ENCODE measurements at regions not wholly inside any gene's neighbourhood (a gene's known extent, or its start where the extent isn't known, plus 50 kb on each side); places are given as distances from the start of the nearest gene placed in this dataset.

GRCh38 chr9:75601280-75601679 is 289.2 kb upstream of the PCSK5 start:
- H2BK120ac ChIP-seq (ENCODE audit: low read depth, low read length): no peak overlapping the region
- no peak for DNase-seq
- no peak overlapping the region for H2AK9ac ChIP-seq (replicated peaks; ENCODE audit: low read depth, low read length, poor library complexity)
- CTCF ChIA-PET: no interaction called here
- no peak overlapping the region for H3K4ac ChIP-seq (ENCODE audit: low read depth, low read length)
- H3K27me3 ChIP-seq (ENCODE audit: control insufficient read depth, insufficient read depth, low read length): no peaks in the 10 kb centered on the region
- in situ Hi-C loops (cut with MboI; ENCODE audit: low sequenced_read_pairs) (no loop called here), intact Hi-C loops (cut with micrococcal nuclease) (no loop called here), dilution Hi-C loops (cut with HindIII; ENCODE audit: low sequenced_read_pairs, unreplicated experiment) (no loop called here)
- H3K23ac ChIP-seq (ENCODE audit: low read depth, low read length): no peak overlapping the region
- no peak overlapping the region for H2AFZ ChIP-seq (replicated peaks; ENCODE audit: low read length, poor library complexity)
- H3K4me2 ChIP-seq (ENCODE audit: low read depth, low read length): no peak overlapping the region
- no peaks in the 10 kb centered on the region; the same call in 1 of the 2 replicates for H3K9me3 ChIP-seq (ENCODE audit: control insufficient read depth, insufficient read depth, low read length)
- no peaks in the 10 kb centered on the region for H4K20me1 ChIP-seq (ENCODE audit: insufficient read depth, low read length)
- no peak overlapping the region for H2BK20ac ChIP-seq (ENCODE audit: low read depth, low read length)
- no peaks in the 10 kb centered on the region for H3K79me1 ChIP-seq (ENCODE audit: low read depth in 1 of 2, low read length in 2 of 2)
- no peak overlapping the region for H3K14ac ChIP-seq (replicated peaks; ENCODE audit: low read depth, low read length)
- no peak overlapping the region for H3K27ac ChIP-seq (ENCODE audit: insufficient read depth, low read length)
- no peak overlapping the region for H3K18ac ChIP-seq (ENCODE audit: low read depth, low read length)
- no peak overlapping the region for H3K56ac ChIP-seq (ENCODE audit: extremely low read depth, insufficient read depth, low read length)
- H3K4me3 ChIP-seq (ENCODE audit: insufficient read depth, low read depth, low read length): no peak overlapping the region
- no peak for ATAC-seq (ENCODE audit: low read depth)
- no peak overlapping the region for H2BK5ac ChIP-seq (ENCODE audit: low read depth, low read length, poor library complexity, severe bottlenecking)
- TF ChIP-seq MAFK (IDR thresholded peaks at IDR 0.05; ENCODE audit: low read depth, low read length) (no peak), RFX5 (IDR thresholded peaks at IDR 0.05; ENCODE audit: low read depth, low read length) (no peak), SMC3 (IDR thresholded peaks at IDR 0.05; ENCODE audit: low read depth, low read length) (no peak), NFE2L2 (IDR thresholded peaks at IDR 0.05; ENCODE audit: low read depth, low read length) (no peak), POLR2A (IDR thresholded peaks at IDR 0.05; ENCODE audit: low read depth, low read length) (no peak), FOS (IDR thresholded peaks at IDR 0.05; ENCODE audit: low read depth, low read length) (no peak), USF2 (IDR thresholded peaks at IDR 0.05; ENCODE audit: low read depth, low read length) (no peak), CHD1 (IDR thresholded peaks at IDR 0.05; ENCODE audit: low read depth, low read length) (no peak), MXI1 (IDR thresholded peaks at IDR 0.05; ENCODE audit: borderline replicate concordance, low read depth, low read length) (no peak), RCOR1 (IDR thresholded peaks at IDR 0.05; ENCODE audit: insufficient replicate concordance, low read length) (no peak), BHLHE40 (IDR thresholded peaks at IDR 0.05; ENCODE audit: low read depth, low read length) (no peak), CEBPB (IDR thresholded peaks at IDR 0.05; ENCODE audit: low read depth, low read length) (no peak), MAZ (IDR thresholded peaks at IDR 0.05; ENCODE audit: borderline replicate concordance, low read depth, low read length) (no peak), ELK1 (IDR thresholded peaks at IDR 0.05; ENCODE audit: borderline replicate concordance, low read depth, low read length) (no peak), RAD21 (IDR thresholded peaks at IDR 0.05; ENCODE audit: low read length) (no peak), CTCF (conservative IDR thresholded peaks at IDR 0.05; ENCODE audit: low read depth, low read length) (no peak)
- no peak overlapping the region for H4K5ac ChIP-seq (ENCODE audit: low read depth, low read length)
- H3K9me1 ChIP-seq (ENCODE audit: insufficient read depth, low read length): no peaks in the 10 kb centered on the region
- no peak overlapping the region for H2AK5ac ChIP-seq (ENCODE audit: low read depth, low read length)
- no peaks in the 10 kb centered on the region for H3K36me3 ChIP-seq (ENCODE audit: control insufficient read depth, insufficient read depth, low read length)
- no peak overlapping the region for H2BK15ac ChIP-seq (ENCODE audit: low read depth, low read length)
- BruUV-seq (replicated peaks): no TSS peak
- H3K4me1 ChIP-seq (ENCODE audit: control insufficient read depth, insufficient read depth, low read length): no peaks in the 10 kb centered on the region
- no peak overlapping the region for H4K8ac ChIP-seq (ENCODE audit: low read depth in 2 of 2, low read length in 2 of 2)
- WGBS, 2 experiments (ENCODE audit: extremely low coverage in 2 of 2, insufficient read length in 1 of 2): 40% methylated on average over 1 of the region's 2 CpGs; no CpG with 5 or more reads in 1 of the 2 experiments
- H4K91ac ChIP-seq (ENCODE audit: insufficient read depth, low read depth, low read length): no peak overlapping the region
- no peak overlapping the region for H3K9ac ChIP-seq (ENCODE audit: low read depth, low read length)
- POLR2A ChIA-PET (ENCODE audit: unreplicated experiment): no interaction called here
